GM12873 (cell line): ENCODE measurements at regions not wholly inside any gene's neighbourhood (a gene's known extent, or its start where the extent isn't known, plus 50 kb on each side); places are given as distances from the start of the nearest gene placed in this dataset.

Source experiments
- CTCF ChIP-seq: IDR thresholded peaks from 2 replicates; pipeline ENCODE4 v1.5.1; 2012; ENCODE audit warnings: low read depth, mild to moderate bottlenecking, moderate library complexity, low read length, control low read depth; ENCODE audit not compliant: insufficient read depth; ENCODE audit errors: missing control alignments

GRCh38 chr11:28983780-28984179, 875.6 kb downstream of the METTL15 start:
- no peak for TF ChIP-seq CTCF

- no peak for TF ChIP-seq CTCF
Observed at GRCh38 chr11:28981381-28981780, 873.2 kb downstream of the METTL15 start.

- TF ChIP-seq CTCF, result no peak
Observed at GRCh38 chr11:28976801-28977145, 868.6 kb downstream of the METTL15 start.

- TF ChIP-seq CTCF, result no peak
Observed at GRCh38 chr11:28976012-28976800, 868.0 kb downstream of the METTL15 start.

- no peak for TF ChIP-seq CTCF
Observed at GRCh38 chr11:28969832-28970231, 861.6 kb downstream of the METTL15 start.

GRCh38 chr11:28966951-28967350, 858.8 kb downstream of the METTL15 start:
- TF ChIP-seq CTCF, result no peak

- no peak for TF ChIP-seq CTCF
Observed at GRCh38 chr11:28965819-28966218, 857.6 kb downstream of the METTL15 start.
